Kidney epithelial cell (primary cell): ENCODE measurements at regions not wholly inside any gene's neighbourhood (a gene's known extent, or its start where the extent isn't known, plus 50 kb on each side); places are given as distances from the start of the nearest gene placed in this dataset.

Experiments
- DNase-seq: peaks from one replicate; pipeline ENCODE4 v3.0.0-alpha.2; 2010; ENCODE audit warnings: low read depth
- H3K27me3 ChIP-seq: 2 replicates; pipeline ENCODE4 v1.6.0; 2011; ENCODE audit warnings: low read length; ENCODE audit not compliant: control insufficient read depth, insufficient read depth
- H3K36me3 ChIP-seq: 2 replicates; pipeline ENCODE4 v1.5.1; 2011; ENCODE audit warnings: low read length; ENCODE audit not compliant: control insufficient read depth, insufficient read depth
- H3K4me3 ChIP-seq: 2 replicates; pipeline ENCODE4 v1.5.1; 2011; ENCODE audit warnings: low read depth, mild to moderate bottlenecking, control low read depth, low read length
- CTCF ChIP-seq: IDR thresholded peaks from 2 replicates; pipeline ENCODE4 v1.5.1; 2011; ENCODE audit warnings: mild to moderate bottlenecking, moderate library complexity, low read length, control low read depth, inconsistent platforms; ENCODE audit not compliant: insufficient read depth, poor library complexity, severe bottlenecking

GRCh38 chr17:79521225-79521624 lies 89.6 kb downstream of the RBFOX3 start:
- DNase-seq: no peak
- Histone ChIP-seq H3K36me3 (no peaks in the 10 kb centered on the region), H3K4me3 (no peak overlapping the region), H3K27me3 (peaks cover 45% of the 10 kb centered on the region)
- no peak for TF ChIP-seq CTCF

GRCh38 chr17:79520167-79521165 lies 90.4 kb downstream of the RBFOX3 start:
- H3K4me3 ChIP-seq: no peak overlapping the region
- H3K27me3 ChIP-seq: peaks cover 45% of the 10 kb centered on the region
- DNase-seq: no peak
- no peaks in the 10 kb centered on the region for H3K36me3 ChIP-seq
- TF ChIP-seq CTCF: no peak

GRCh38 chr17:79519601-79520000 lies 91.2 kb downstream of the RBFOX3 start:
- H3K27me3 ChIP-seq: peaks cover 45% of the 10 kb centered on the region
- no peaks in the 10 kb centered on the region for H3K36me3 ChIP-seq
- no peak for DNase-seq
- TF ChIP-seq CTCF: no peak
- H3K4me3 ChIP-seq: no peak overlapping the region

GRCh38 chr17:79518585-79519523 lies 92.0 kb downstream of the RBFOX3 start:
- no peak for DNase-seq
- TF ChIP-seq CTCF: no peak
- Histone ChIP-seq H3K36me3 (no peaks in the 10 kb centered on the region), H3K27me3 (peaks cover 38% of the 10 kb centered on the region), H3K4me3 (no peak overlapping the region)

- H3K27me3 ChIP-seq: peaks cover 33% of the 10 kb centered on the region
- no peak for DNase-seq
- H3K36me3 ChIP-seq: no peaks in the 10 kb centered on the region
- no peak overlapping the region for H3K4me3 ChIP-seq
- no peak for TF ChIP-seq CTCF
Observed at GRCh38 chr17:79517827-79518584, 92.8 kb downstream of the RBFOX3 start.
